NCI-H1930 (cell line): ENCODE measurements at regions not wholly inside any gene's neighbourhood (a gene's known extent, or its start where the extent isn't known, plus 50 kb on each side); places are given as distances from the start of the nearest gene placed in this dataset.
"Not testable (repeated sequence)": the region's sequence is repeated elsewhere in the genome, so short reads cannot be mapped to it uniquely, and the experiment has no call there.

Experiments used
- DNase-seq, 2 experiments: peaks; one replicate each; lab custom pipeline; 2025; lab: John Stamatoyannopoulos, UW

GRCh38 chr1:118461154-118461553, 276.1 kb upstream of the SPAG17 start:
- no peak for DNase-seq

- DNase-seq, result no peak
Observed at GRCh38 chr1:118459871-118460270, 274.8 kb upstream of the SPAG17 start.

DNA sequence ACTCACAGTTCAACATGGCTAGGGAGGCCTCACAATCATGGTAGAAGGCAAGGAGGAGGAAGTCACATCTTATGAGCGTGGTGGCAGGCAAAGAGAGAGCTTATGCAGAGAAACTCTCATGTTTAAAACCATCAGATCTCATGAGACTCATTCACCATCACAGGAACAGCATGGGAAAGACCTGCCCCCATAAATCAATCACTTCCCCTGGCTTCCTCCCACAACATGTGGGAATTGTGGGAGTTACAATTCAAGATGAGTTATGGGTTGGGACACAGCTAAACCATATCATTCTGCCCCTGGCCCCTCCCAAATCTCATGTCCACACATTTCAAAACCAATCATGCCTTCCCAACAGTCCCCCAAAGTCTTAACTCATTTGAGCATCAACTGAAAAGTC, 268.8 kb upstream of the SPAG17 start:
- DNase-seq, result not testable (repeated sequence)

DNA sequence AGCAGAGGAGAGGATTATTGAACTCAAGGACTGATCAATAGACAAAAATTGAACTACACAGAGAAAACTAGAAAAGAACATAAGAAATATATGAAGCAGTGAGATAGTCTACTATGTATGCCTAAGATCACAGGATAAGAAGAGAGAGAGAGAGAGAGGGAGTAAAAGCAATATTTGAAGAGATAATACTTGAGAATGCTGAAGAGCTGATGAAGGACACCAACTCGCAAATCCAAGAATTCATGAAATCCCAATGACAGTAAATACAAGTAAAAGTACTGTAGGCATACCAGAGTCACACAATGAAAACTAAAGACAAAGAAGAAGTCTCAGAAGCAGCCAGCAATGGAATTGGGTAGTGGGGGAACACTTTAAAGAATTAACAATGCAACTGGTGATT, 260.1 kb upstream of the SPAG17 start:
- no peak for DNase-seq

DNA sequence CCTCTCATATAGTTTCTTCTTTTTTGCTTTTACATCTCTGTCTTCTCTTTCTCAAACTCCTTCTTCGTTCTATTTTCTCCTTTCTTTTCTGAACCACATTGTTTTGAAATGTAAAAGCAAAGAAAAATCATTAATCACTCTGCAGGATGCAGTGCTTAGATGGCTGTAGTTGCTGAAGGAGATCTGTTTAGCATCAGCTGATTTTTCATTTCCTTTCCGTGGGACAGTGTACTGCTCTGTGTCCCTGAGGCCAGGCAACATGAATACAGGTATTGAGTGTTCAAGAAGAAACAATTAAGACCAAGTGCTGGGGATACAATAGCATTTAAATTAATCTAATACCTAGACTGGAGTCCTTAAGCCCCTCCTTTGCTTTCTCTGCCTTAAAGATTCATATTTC, 257.2 kb upstream of the SPAG17 start:
- no peak for DNase-seq

DNA sequence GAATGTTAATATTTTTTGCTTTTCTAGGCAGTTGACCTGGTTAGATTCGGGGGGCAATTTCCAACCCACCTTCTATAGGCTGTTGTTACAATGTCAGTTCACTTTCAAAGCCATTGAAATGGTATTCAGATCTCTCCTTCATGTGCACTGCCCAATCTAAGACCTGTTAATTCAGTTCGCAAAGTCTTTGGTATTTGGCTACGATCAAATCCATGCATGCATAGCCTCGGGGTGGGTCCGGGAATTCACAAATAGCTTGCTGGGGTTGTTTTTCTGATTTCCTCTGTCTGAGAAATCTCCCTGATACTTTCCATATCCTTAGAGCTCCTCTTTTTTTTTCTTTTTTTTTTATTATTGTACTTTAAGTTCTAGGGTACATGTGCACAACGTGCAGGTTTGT, 252.6 kb upstream of the SPAG17 start:
- DNase-seq, result no peak

DNA sequence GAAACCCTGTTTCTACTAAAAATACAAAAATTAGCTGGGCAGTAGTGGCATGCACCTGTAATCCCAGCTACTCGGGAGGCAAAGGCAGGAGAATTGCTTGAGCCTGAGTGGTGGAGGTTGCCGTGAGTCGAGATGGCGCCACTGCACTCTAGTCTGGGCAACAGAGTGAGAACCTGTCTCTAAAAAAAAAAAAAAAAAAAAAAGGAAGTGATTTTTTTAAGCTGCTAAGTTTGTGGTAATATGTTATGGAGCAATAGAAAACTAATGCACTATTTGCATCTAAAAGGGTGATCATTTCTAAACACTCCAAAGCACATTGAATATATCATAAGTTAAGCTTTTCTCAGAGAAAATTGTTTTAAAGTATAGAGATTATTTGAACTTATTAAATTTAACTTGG, 244.8 kb upstream of the SPAG17 start:
- no peak for DNase-seq

DNA sequence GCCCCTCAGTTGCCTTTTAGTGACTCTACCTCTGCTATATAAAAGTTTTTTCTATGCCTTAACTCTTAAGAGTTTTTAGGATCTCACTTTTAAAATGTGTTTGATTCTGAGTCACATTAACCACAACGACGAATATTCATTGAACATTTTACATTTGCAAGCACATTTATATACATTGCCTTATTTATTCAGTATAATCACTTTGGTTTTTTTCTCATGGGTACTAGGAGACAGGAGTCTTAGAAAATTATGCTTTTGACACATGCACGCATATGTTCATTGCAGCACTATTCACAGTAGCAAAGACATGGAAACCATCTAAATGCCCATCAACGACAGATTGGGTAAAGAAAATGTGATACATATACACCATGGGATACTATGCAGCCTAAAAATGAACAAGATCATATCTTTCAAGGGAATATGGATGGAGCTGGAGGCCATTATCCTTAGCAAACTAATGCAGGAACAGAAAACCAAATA, 236.9 kb upstream of the SPAG17 start:
- no peak for DNase-seq

DNA sequence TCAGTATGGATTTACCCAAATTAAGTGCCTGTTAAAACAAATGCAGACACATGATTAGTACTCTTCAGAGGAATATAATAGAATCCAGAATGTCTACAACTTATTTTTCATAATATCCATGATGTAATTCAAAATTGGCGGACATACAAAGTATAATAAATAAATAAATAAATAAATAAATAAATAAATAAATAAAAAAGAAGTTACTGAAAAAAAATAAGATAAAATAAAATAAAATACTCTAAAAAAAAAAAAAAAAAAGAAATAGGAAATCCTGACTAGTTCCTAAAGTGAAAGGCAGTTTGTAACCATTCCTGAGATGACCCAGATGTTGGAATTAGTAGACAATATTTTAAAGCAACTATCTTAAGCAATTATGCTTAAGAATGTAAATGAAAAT, 219.0 kb upstream of the SPAG17 start:
- DNase-seq, result no peak

- no peak for DNase-seq
Observed at GRCh38 chr1:118397496-118397859, 212.4 kb upstream of the SPAG17 start.

GRCh38 chr1:118396829-118397495, 211.9 kb upstream of the SPAG17 start:
- DNase-seq, result no peak

DNA sequence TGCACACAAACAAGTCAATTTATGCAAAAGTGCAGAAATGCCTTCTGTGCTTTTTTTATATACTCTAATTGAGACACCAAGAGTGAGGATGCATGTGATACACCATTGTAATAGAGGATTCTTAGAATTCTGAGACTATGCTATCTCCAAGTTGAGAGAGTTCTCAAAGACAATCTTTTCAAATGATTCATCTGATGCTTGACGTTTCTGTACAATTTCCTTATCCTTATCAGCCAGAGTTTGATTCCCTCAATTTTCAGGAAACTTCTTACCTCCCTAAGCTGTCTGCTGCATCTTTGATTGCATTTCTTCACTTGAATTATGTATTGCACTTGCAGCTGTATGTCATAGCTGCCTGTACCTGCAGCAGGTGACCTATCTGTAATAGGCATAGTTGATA, 211.3 kb upstream of the SPAG17 start:
- DNase-seq, result no peak

DNA sequence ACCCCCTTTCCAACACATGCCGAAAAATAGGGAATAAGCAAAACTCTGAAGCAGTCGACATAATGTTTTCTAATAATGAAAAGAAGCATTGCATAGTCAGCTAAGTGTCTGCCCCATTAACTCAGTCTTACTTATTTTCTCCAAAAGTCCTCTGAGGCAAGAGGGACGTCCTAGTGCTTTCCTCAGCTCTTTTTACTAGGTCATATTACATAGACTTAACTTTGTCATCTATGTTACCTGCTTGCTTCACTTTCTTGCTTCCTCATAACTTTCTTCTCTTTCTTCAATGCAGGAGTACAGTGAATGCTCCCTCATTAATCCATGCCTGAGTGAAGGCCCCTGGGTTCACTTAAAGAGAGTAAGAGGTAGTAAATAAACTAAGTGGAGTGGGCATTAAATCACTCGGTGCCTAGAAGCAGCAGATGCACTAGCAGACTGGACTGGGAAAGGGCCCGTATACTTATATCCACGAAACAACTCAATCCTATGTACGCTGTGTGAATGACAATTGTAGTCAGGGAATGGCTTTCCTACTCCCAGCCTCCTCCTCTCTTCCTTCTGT, 210.5 kb upstream of the SPAG17 start:
- no peak for DNase-seq

- no peak for DNase-seq
Observed at GRCh38 chr1:118390955-118391354, 205.9 kb upstream of the SPAG17 start.

DNA sequence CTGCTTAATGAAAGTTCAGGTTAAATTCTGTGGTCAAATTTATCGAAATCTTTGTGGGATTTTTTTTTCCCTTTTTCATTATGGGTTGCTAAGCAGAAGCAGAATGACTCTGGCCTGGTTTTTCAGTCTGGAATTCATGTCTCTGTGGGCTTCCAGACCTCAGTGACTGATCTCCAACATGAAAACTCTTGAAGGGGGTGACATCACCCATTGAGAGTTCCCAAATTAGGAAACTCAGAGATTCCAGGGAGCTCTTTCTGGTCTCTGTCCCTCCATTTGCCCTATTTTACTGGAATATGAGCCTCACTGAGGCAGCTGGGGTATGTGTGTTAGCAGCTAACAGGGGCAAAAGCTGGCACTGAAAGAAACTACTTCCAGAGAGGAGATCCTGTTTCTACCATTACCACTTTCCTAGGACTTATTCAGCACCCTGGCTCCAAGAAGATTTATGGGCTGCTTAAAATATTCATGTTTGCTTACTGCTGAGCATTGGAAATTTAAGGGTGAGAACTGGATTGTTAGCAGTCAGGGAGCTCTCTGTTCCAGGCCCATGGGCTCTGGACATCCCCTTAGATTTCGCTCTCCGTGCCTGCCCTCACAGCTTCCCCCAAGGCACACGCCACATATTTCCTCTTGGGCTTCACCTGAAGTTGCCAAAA, 203.4 kb upstream of the SPAG17 start:
- DNase-seq, result no peak

- no peak for DNase-seq
Observed at GRCh38 chr1:118381197-118381869, 196.3 kb upstream of the SPAG17 start.

DNA sequence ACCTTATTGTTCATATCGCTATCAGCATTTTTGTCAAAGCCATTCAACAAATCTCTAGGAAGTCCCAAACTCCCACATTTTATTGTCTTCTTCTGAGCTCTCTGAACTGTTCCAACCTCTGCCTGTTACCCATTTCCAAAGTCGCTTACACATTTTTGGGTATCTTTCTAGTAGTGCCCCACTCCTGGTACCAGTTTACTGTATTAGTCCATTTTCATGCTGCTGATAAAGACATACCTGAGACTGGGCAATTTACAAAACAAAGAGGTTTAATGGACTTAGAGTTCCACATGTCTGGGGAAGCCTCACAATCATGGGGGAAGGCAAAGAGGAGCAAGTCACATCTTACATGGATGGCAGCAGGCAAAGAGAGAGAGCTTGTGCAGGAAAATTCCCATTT, 192.2 kb upstream of the SPAG17 start:
- DNase-seq, result not testable (repeated sequence)

GRCh38 chr1:118371612-118372011, 186.6 kb upstream of the SPAG17 start:
- no peak for DNase-seq

- DNase-seq, result no peak
Observed at GRCh38 chr1:118370861-118371260, 185.8 kb upstream of the SPAG17 start.

DNA sequence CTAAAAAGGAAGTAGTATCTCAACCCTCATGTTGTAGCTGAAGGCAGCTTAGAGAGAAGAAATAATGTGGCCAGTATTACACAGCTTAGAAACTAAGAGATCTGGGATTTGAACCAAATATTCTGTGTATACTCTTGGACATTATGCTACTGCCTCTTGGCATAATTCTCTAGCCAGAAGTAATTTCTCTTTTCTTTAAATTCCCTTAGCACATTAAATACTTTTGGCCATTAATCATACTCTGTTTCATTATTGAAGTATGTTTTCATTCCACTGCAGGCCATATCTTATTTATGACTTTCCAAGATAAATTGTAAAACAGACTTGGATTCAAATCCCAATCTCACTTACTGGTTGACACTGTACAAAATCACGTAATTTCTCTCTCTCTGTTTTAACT, 181.3 kb upstream of the SPAG17 start:
- DNase-seq, result no peak

DNA sequence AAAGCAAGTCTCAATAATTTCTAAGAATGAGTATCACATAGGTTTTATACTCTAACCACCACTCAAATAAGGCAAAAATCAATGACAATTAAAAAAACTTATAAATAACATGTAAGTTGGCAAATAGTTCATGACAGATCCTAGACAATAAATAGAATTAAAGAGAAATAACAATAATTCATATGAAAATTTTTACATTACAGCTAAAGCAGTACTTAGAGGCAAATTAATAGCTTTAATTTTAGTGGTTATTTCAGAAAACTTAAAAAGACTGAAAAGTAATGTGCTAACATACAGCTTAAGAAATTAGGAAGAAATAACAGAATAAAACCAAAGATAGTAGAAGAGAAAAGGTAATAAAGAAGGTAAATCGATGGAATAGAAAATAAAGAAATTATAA, 179.9 kb upstream of the SPAG17 start:
- DNase-seq, result no peak

DNA sequence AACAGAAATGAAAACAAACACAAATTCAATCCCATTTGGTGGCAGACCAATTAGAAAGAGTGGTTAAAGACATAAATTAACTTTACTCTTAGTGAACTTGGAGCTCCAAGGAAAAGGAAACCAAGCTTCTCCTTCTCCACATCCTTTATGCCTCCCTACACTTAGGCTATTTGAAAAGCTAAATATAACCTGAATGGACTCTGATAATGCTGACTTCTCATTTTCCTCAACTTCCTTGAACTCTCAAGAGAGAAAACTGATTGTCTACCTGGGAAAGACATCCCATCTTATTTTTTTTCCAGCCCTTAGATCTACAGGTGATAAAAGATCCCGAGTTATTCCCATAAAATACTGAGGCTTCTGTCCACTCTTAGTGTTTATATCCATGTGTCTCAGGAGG, 178.4 kb upstream of the SPAG17 start:
- DNase-seq, result no peak

GRCh38 chr1:118360817-118361216, 175.8 kb upstream of the SPAG17 start:
- no peak for DNase-seq
